ENCODE measurements at regions not wholly inside any gene's neighbourhood (a gene's known extent, or its start where the extent isn't known, plus 50 kb on each side); places are given as distances from the start of the nearest gene placed in this dataset.

GRCh38 chr6:11333132-11333849 is 100.8 kb upstream of the NEDD9 start:
- H3K4me3 ChIP-seq (ENCODE audit: low read depth in 2 of 2, low read length in 1 of 2), result no peak overlapping the region
- H3K79me2 ChIP-seq (ENCODE audit: insufficient read depth), result no peaks in the 10 kb centered on the region
- H3F3A ChIP-seq (replicated peaks; ENCODE audit: insufficient read depth), result no peaks in the 10 kb centered on the region
- peaks cover 0 to 3% of the 10 kb centered on the region in 2 experiments; a peak in 1 of 4 replicates for H3K4me1 ChIP-seq (ENCODE audit: control insufficient read depth in 1 of 2, insufficient read depth in 2 of 2, low read depth in 1 of 2, low read length in 1 of 2)
- H3K9ac ChIP-seq, result no peak overlapping the region
- CTCF ChIA-PET, result interaction anchor here (1.1 to 1.2 kb wide), 3 partner anchors 15 to 163 kb away, joined by 3 to 4 read pairs (median 4); no protein-coding TSS in a partner anchor
- WGBS (ENCODE audit: low lambda C conversion rate), result 88% methylated on average over 6 of the region's 6 CpGs
- POLR2A ChIA-PET, result no interaction called here
- no peak overlapping the region for H3K27ac ChIP-seq (ENCODE audit: low read depth in 2 of 2, low read length in 1 of 2)
- H3K9me2 ChIP-seq, result no peaks in the 10 kb centered on the region
- no peaks in the 10 kb centered on the region for H4K20me1 ChIP-seq (ENCODE audit: insufficient read depth)
- no peak overlapping the region for H3K4me2 ChIP-seq
- no peak for DNase-seq
- no peaks in the 10 kb centered on the region for H3K27me3 ChIP-seq (ENCODE audit: insufficient read depth)
- no peaks in the 10 kb centered on the region for H3K9me3 ChIP-seq
- no peaks in the 10 kb centered on the region for H3K36me3 ChIP-seq (replicated peaks in 1 of 2; ENCODE audit: control insufficient read depth in 1 of 2, insufficient read depth in 2 of 2, low read length in 1 of 2)
- TF ChIP-seq REST (IDR thresholded peaks at IDR 0.05; ENCODE audit: low read depth, low read length) (no peak), CTCF (IDR thresholded peaks at IDR 0.05) (no peak), TEAD4 (IDR thresholded peaks at IDR 0.05; ENCODE audit: borderline replicate concordance, insufficient read depth) (no peak), ELF1 (IDR thresholded peaks at IDR 0.05) (no peak), RCOR1 (IDR thresholded peaks at IDR 0.05; ENCODE audit: low read length) (no peak), JUND (IDR thresholded peaks at IDR 0.05) (no peak), EP300 (IDR thresholded peaks at IDR 0.05; ENCODE audit: borderline replicate concordance in 1 of 2, low read depth in 1 of 2, low read length in 1 of 2) (no peak), GATA2 (CRISPR knock-in tag; IDR thresholded peaks at IDR 0.05) (no peak), USF2 (IDR thresholded peaks at IDR 0.05; ENCODE audit: borderline replicate concordance, low read depth, low read length) (no peak), MAX (IDR thresholded peaks at IDR 0.05; ENCODE audit: low read depth) (no peak), CHD2 (IDR thresholded peaks at IDR 0.05; ENCODE audit: low read length, partially characterized antibody) (no peak), FOXM1 (IDR thresholded peaks at IDR 0.05; ENCODE audit: low read depth) (no peak), TCF12 (IDR thresholded peaks at IDR 0.05) (no peak), RAD21 (IDR thresholded peaks at IDR 0.05; ENCODE audit: low read length) (no peak), GABPA (IDR thresholded peaks at IDR 0.05; ENCODE audit: low read depth) (no peak), FOSL2 (IDR thresholded peaks at IDR 0.05; ENCODE audit: borderline replicate concordance, low read depth) (no peak), FOXJ3 (CRISPR knock-in tag; IDR thresholded peaks at IDR 0.05) (no peak)
- H2AFZ ChIP-seq (ENCODE audit: low read depth), result no peak overlapping the region
